Body of pancreas (tissue), 4 donors: ENCODE measurements at regions not wholly inside any gene's neighbourhood (a gene's known extent, or its start where the extent isn't known, plus 50 kb on each side); places are given as distances from the start of the nearest gene placed in this dataset.

ENCODE experiments used
- ATAC-seq: fragments of 150-250 bp; one replicate; pipeline ENCODE4 v1.9.1; 2016
- DNase-seq, 4 donors: peaks; one replicate each; pipeline ENCODE4 v3.0.0-alpha.2; 2019
- H3K27ac ChIP-seq, 4 donors: fragments of 200-600 bp; sonication (generic); 1 replicate in 3 of 4; 2 replicates in 1 of 4; pipeline versions ENCODE4 v1.5.1 to v1.6.1; 2016 to 2019; ENCODE audit warnings: mild to moderate bottlenecking in 1 of 4, mixed read lengths in 1 of 4, moderate library complexity in 1 of 4
- H3K27me3 ChIP-seq, 2 donors: fragments of 200-600 bp; sonication (generic); one replicate each; pipeline ENCODE4 v1.6.0; 2016; ENCODE audit warnings: mild to moderate bottlenecking in 1 of 2
- H3K36me3 ChIP-seq, 2 donors: fragments of 200-600 bp; sonication (generic); replicated peaks in 1 of 2; 2 replicates each; pipeline ENCODE4 v1.5.1; 2016; ENCODE audit warnings: low read depth in 2 of 2; ENCODE audit not compliant: insufficient read depth in 1 of 2
- H3K4me1 ChIP-seq: fragments of 200-600 bp; sonication (generic); one replicate; pipeline ENCODE4 v1.6.0; 2016
- H3K4me3 ChIP-seq, 2 donors: fragments of 200-600 bp; sonication (generic); 1 replicate in 1 of 2; 2 replicates in 1 of 2; pipeline ENCODE4 v1.5.1; 2016 to 2019
- H3K9me3 ChIP-seq, 3 donors: fragments of 200-600 bp; sonication (generic); 1 replicate in 2 of 3; 2 replicates in 1 of 3; pipeline ENCODE4 v1.5.1; 2016
- CTCF ChIP-seq, 7 experiments: fragments of 450-650 bp in 4 of 7; fragments of 200-600 bp in 3 of 7; sonication (generic) in 3 of 7; IDR thresholded peaks; one replicate each; pipeline ENCODE4 v1.5.1; 2016 to 2019; ENCODE audit warnings: antibody characterized with exemption in 7 of 7
- POLR2A ChIP-seq, 3 donors: fragments of 450-650 bp; IDR thresholded peaks; one replicate each; pipeline ENCODE4 v1.6.1; 2016; ENCODE audit warnings: antibody characterized with exemption in 3 of 3, mild to moderate bottlenecking in 2 of 3
- WGBS, 2 donors: methylation state at CpG; one replicate each; pipeline ENCODE4 v1.1.5; 2017; 5-methylcytosine and 5-hydroxymethylcytosine counted together
- intact Hi-C: fragments of 100-400 bp; cut with DNase I; formaldehyde crosslinking; loops from one replicate; pipeline ENCODE4 v1.15.1; 2023

- Histone ChIP-seq H3K4me3 (no peak overlapping the region), H3K27me3 (no peaks in the 10 kb centered on the region), H3K9me3 (no peaks in the 10 kb centered on the region), H3K36me3 (no peaks in the 10 kb centered on the region), H3K27ac (no peak overlapping the region), H3K4me1 (peaks cover 7% of the 10 kb centered on the region)
- intact Hi-C loops = no loop called here
- 42 to 60% methylated on average over 5 of the region's 5 CpGs for WGBS, 2 donors
- DNase-seq (no peak), ATAC-seq (no peak)
- TF ChIP-seq CTCF (IDR thresholded peaks at IDR 0.05) = no peak
- no peak for TF ChIP-seq POLR2A (IDR thresholded peaks at IDR 0.05)
Observed at GRCh38 chr1:230016159-230016558, 50.9 kb upstream of the GALNT2 start.
